NCI-H2227 (cell line): ENCODE measurements at regions not wholly inside any gene's neighbourhood (a gene's known extent, or its start where the extent isn't known, plus 50 kb on each side); places are given as distances from the start of the nearest gene placed in this dataset.

Experiments used
- DNase-seq: peaks from one replicate; lab custom pipeline; 2025; ENCODE audit not compliant: unreplicated experiment; lab: John Stamatoyannopoulos, UW

DNA sequence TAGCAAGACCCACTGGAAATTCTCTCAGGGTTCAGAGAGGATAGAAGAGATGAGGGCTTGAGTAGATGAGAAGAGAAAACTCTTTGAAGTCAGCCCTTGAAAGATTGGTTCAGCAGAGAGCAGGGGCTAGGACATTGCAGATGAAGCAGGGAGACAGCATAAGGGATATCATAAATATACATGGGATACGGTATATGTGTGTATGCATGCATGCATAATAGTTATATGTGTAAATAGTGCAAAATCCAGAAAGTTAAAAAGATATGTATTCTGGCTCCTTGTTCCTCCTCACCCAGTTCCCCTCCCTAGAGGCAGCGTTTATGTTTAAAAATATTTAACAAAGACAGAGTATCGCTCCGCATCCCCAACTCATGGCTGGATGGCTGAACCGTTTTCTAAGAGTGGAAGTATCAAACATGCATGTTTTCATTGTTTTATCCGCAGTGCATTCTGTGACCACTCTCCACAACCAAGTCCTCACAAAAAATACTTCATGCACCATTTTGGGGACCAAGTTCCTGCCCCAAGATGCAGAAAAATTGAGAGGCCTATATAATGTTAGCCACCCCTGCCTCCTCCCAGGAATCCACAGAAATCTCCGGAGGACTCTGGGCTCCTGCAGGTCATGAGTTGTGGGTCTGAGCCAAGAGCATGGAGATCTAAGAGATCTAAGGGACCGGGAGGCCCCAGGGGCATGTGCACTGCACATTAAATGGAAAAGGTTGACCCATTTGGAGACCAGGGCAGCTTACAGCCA lies 119.5 kb downstream of the MTX3 start:
- no peak for DNase-seq

DNA sequence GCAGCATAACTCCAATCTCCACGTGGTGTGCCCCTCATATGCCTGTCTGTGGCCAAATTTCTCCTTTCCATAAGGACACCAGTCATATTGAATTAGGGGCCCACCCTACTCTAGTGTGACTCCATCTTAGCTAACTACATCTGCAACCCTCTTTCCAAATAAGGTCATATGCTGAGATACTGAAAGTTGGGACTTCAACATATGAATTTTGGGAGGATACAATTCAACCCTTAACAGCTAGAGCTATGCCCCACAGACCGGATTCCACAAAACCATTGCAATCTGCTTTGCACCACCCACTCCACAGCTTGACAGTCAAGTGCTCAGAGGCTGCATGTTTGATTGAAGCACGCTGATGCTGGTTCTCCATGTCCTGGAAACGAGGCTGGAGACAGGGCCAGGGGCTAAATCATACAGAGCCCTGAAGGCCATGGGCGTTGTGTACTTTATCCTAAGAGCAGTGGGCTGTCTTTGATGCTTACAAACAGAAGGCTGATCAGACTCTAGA lies 122.8 kb downstream of the MTX3 start:
- DNase-seq: no peak

DNA sequence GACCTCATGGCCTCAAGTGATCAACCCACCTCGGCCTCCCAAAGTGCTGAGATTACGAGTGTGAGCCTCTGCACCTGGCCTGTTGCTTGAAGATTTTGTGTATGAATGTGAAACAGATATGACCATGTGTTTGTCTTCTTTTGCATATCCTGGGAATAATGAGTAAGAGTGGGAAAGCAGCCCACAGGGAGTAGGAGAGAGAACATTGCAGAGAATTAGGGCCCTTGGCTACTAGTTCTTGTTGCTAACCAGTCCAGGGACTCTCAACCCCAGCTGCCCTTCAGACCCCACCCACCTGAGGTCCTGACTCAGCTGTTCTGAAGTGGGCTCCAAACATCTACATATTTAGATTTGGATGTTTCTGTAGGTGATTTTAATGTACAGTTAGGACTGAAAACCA lies 125.5 kb downstream of the MTX3 start:
- no peak for DNase-seq

DNA sequence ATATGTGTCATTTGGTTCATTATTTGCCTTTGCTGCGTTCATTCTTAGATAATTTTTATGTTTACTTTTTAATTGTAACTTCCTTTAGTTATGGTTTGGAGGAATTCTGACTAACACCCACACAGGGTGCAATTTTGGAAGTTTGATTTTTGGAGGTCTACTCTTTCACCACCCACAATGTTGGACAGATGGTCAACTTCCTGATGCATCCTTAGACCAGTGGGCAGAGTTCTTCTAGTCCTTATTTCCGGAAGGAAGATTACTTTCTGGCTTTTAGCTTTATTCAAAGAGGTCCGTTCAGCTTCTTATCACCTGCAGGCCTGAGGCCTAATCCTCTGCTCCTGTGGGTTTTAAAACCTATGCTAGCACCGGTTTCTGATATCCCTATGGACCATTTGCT lies 126.7 kb downstream of the MTX3 start:
- DNase-seq: no peak

DNA sequence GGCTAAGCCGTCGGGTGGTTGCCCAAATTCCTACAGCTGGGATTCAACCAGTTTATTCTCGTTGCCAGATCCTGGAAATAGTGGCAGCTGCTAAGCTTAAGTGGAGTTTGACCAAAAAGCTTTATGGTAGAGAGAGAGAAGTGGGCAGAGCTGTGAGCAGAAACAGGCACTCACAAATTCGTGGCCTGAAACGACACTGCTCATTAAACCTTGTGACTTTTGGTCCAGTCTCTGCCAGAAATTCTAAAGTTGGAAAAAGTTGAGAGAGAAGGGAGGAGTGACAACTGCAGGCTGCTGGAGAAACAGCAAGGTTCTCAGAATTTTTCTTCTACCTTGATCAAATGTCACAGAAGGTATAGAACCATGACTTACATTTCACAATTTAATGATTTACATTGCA lies 131.5 kb downstream of the MTX3 start:
- no peak for DNase-seq

DNA sequence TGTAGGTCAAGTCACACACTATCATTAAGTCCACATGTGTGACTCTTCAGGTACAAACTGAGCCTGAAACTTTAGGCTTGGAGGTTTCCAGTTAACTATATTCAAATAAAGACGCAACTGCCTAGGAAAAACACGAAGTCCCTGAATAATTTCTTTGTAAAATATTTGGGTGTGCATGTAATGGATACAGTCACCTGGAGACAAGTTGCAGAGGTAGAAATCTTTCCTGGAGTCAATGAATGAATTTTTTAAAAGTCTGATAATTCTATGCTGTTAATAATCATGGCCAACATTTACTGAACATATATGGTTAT lies 132.7 kb downstream of the MTX3 start:
- DNase-seq: no peak

DNA sequence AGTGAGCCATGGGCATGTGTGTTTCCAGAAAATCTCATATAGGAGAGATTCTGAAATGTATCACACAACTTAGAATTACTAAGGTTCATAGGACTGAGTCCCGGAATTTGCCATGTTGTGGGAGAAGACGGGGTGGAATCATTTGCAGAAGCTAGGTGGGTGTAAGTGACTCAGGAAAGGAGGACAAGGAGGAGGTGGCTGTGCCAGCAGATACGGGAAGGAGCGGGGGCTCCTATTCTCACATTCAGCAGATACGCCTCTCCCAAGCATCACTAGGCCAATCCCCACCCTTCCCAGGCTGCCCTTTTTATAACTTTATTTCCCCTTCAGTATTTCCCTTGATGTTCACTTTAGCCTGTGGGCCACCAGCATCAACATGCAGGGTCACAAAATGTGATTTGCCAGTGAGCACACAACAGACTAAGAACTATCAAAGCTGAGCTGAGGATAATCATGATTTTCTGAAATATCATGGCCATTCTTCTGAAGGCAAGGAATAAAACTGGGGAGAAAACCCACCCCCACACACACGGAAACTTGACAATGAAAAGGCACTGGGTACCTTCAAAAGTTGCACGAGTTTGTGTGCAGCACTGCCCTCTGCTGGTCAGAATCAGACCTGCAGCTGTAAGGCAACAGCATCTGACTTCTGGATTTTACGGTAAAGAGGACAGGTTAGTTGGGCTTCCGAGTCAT lies 133.2 kb downstream of the MTX3 start:
- DNase-seq: peak; percentile 70

DNA sequence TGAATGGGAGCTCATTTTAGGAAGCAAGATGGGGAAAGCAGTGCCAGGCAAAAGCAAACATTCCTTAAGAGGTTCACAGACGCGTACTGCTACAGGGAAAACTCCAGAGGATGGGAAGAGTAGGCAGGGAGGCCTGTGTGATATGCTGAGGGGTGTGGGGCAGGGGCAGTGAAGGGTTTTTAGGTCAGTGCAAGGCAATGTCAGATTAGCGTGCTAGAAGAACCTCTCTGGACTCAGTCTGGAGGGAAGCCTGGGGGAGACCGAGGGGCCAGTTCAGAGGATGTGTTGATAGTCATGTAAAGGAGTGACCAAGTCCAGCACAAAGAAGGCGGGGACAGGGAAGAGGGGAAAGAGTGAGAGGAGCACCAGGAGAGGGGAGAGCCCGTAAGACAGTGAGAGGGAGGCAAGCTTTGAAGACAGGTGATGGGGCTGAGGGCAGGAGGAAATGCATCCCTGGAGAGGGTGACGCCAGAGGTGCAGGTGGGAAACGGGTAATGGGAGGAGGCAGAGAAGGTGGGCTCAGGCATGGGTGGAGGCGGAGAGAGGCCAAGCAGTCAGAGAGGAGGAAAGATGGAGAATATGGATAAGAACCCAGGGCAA lies 134.5 kb downstream of the MTX3 start:
- no peak for DNase-seq

DNA sequence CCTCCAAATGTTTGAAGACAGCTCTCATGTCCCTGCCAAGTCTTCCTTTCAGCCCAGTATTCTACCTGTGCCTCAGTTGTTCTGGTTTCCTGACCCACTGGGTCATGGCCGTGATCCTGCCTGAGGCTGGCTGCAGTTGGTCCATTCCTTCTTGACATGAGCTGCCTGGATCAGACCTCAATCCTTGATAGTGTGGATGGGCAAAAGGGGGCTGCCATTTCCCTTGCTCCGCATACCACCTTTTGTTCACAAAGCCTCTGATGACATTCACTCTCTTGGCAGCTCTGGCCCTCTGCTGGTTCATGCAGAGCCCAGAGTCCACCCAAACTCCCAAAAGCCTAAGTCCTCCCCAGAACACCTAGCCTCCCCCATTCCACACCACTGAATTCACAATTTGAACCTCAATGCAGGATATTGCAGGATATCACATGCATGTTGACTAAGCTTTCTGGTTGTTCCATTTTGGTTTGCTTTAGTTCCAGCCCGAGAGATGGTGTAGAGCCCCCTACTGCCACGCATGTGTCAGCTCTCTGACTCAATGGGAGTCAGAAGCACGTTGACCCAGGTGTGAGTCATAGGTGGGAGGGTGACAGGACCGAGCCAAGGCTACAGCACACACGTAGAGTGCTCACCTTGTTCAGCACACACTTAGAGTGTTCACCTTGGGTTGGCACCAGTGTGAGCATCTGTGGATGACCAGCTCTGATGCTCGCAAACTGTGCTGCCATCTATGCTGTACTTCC lies 137.2 kb downstream of the MTX3 start:
- no peak for DNase-seq

DNA sequence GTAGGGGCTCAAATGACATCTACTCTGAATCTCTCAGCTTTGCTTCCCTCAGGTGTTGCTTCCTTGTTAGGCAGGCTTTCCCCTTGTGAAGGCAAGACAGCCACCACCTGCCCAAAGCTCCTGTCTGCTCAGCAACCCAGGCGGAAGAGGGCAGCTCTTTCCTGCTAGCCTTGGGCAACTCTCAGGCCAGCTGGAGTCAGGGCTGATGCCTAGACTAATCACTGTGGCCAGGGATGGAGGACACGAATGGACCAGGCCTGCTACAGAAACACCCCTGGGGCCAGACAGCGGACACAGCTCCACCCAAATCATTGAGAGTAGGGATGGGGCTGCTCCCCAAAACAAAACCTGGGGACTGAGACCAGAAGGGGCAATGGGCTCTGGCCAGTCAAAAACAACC lies 138.0 kb downstream of the MTX3 start:
- no peak for DNase-seq

DNA sequence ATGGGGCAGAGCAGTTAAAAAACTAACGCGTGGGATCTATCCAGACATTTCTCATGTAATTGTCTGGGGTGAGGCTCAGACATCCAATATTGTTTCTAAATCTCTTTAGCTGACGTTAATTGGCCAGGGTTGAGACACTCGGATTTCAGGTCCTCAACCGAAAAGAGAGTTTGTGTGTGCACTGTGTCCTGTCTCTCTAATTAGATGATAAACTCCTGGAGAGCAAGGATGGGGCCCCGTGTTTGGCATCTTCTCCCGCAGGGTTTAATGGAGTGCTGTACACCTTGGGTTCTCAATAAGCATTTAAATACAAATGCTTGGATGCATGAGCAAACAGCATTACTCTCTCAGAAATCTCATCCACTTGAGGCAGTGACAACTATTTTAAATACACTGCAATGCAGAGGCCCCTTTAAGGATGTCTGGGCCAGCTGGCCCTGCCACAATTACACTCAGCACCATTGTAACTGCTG lies 139.6 kb downstream of the MTX3 start:
- no peak for DNase-seq

DNA sequence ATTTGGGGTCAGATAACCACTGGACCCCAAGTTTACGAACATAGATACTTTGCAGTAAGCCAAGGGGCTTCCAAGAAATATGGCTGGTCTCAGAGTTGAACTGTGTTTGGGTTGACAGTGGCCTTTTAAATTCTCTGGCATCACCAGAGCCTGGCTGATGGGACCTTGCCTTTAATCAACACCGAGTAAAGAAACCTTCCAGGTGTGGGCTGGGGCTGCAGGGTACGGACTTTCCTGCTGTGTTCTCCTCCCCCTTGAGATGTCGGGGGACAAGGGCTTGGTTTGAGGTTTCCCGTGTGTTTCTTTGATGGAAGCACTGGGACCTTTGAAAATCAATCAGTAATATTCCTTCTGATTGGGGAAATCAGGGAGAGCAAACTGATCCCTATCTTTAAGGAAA lies 140.1 kb downstream of the MTX3 start:
- no peak for DNase-seq

DNA sequence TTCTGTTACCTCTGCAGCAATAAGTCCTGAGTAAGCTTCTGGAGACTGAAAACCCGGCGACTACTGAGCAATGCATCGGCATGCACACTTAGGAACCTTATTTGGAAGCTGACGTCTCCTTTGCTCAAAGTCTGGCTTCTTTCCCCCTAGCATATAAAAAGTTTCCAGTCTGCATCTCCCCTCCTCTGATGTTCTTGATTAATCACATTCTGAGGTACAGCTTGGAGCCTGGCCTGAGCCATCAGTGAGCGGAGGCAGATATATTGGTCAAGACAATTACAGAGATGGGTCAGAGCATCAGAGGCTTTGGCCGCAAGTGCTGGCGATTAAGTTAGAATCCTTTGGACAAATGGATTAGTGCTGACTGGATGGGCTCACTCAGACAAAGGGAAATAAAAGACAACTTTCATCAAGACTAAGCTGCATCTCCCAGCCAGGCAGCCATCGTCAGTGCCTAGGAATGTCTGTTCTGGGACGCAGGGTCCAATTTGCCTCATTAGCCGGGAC lies 140.7 kb downstream of the MTX3 start:
- no peak for DNase-seq

DNA sequence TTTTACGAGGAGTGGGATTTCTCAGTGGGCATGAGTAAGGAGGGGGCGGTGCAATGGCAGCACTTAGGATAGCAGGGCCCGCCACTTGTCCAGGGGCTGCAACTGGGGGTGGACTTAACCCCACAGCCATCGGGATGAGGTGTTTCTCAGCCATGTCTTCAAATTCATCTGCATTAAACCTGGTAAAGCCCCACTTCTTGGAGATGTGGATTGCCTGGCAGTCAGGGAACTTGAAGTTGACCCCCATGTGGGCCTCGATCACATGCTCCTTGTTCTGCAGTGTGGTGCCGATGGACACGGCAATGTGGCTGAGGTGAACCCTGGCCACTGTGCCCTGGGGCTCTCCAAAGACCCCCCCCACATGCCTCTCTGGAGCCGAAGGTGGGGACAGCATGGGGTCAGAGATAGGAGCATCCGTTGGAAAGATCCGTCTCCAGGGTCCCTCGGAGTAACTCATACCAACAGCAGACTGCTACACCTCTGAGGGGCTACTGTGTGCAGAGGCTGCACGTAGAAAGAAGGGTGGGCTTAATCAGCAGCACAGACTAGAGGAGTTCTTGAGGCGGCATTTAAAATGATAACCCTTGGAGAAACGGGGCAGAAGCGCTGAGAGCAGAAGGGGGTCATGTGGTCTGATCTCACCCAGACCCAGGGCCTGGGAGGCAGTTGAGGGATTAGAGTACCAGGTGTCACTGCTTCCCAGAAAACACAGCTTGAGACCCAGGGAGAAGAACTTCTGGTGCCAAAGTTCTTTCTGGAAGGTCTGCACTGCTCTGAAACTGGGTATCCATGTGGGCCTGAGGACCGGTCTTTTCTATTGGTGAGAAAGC lies 141.4 kb downstream of the MTX3 start:
- no peak for DNase-seq
